Neural cell (in vitro differentiated cells): ENCODE measurements at regions not wholly inside any gene's neighbourhood (a gene's known extent, or its start where the extent isn't known, plus 50 kb on each side); places are given as distances from the start of the nearest gene placed in this dataset.

Source experiments
- H2AFZ ChIP-seq: fragments of 200-600, 300-800 bp; sonication (generic), shearing (Covaris generic); 2 replicates; pipeline ENCODE4 v1.6.0; 2014; ENCODE audit warnings: low read depth, mild to moderate bottlenecking, antibody characterized with exemption, low read length, moderate library complexity
- H3F3A ChIP-seq: fragments of 200-600 bp; shearing (Covaris generic); 2 replicates; pipeline ENCODE4 v1.6.1; 2016; ENCODE audit warnings: mild to moderate bottlenecking, moderate library complexity, mixed read lengths, antibody characterized with exemption, low read length; ENCODE audit not compliant: insufficient read depth, poor library complexity, severe bottlenecking
- H3K27ac ChIP-seq: fragments of 200-600, 300-800 bp; sonication (generic), shearing (Covaris generic); 2 replicates; pipeline ENCODE4 v1.5.1; 2014; ENCODE audit warnings: mild to moderate bottlenecking, low read length, moderate library complexity
- H3K27me3 ChIP-seq: fragments of 300-800, 200-600 bp; sonication (generic), shearing (Covaris generic); 2 replicates; pipeline ENCODE4 v1.6.0; 2014; ENCODE audit warnings: mild to moderate bottlenecking, low read depth, low read length, moderate library complexity; ENCODE audit not compliant: insufficient read depth
- H3K36me3 ChIP-seq: fragments of 300-800, 200-600 bp; sonication (generic), shearing (Covaris generic); 2 replicates; pipeline ENCODE4 v1.5.1; 2014; ENCODE audit warnings: mild to moderate bottlenecking, antibody characterized with exemption, low read length, moderate library complexity; ENCODE audit not compliant: insufficient read depth
- H3K4me2 ChIP-seq: fragments of 300-800, 200-600 bp; sonication (generic), shearing (Covaris generic); 2 replicates; pipeline ENCODE4 v1.6.0; 2014; ENCODE audit warnings: mild to moderate bottlenecking, low read length
- H3K4me3 ChIP-seq: fragments of 300-800, 200-600 bp; sonication (generic), shearing (Covaris generic); 2 replicates; pipeline ENCODE4 v1.5.1; 2014; ENCODE audit warnings: mild to moderate bottlenecking, low read length, moderate library complexity
- H3K79me2 ChIP-seq: fragments of 200-600 bp; shearing (Covaris generic); replicated peaks from 2 replicates; pipeline ENCODE4 v1.6.0; 2014; ENCODE audit warnings: mild to moderate bottlenecking, low read length, moderate library complexity; ENCODE audit not compliant: insufficient read depth
- H3K9ac ChIP-seq: fragments of 300-800, 200-600 bp; sonication (generic), shearing (Covaris generic); 2 replicates; pipeline ENCODE4 v1.6.1; 2016; ENCODE audit warnings: mild to moderate bottlenecking, low read length, mixed read lengths
- H3K9me2 ChIP-seq: fragments of 200-600 bp; shearing (Covaris generic); 2 replicates; pipeline ENCODE4 v1.6.1; 2016; ENCODE audit warnings: mild to moderate bottlenecking, low read length, mixed read lengths; ENCODE audit not compliant: insufficient read depth
- H3K9me3 ChIP-seq: fragments of 200-600, 300-800 bp; sonication (generic), shearing (Covaris generic); 2 replicates; pipeline ENCODE4 v1.6.1; 2016; ENCODE audit warnings: mild to moderate bottlenecking, mixed run types, low read length, moderate library complexity, mixed read lengths
- H4K20me1 ChIP-seq: fragments of 200-600 bp; shearing (Covaris generic); 2 replicates; pipeline ENCODE4 v1.6.1; 2016; ENCODE audit warnings: mild to moderate bottlenecking, mixed run types; ENCODE audit not compliant: insufficient read depth
- EP300 ChIP-seq: fragments of 450-650 bp; conservative IDR thresholded peaks from 2 replicates; pipeline ENCODE4 v1.6.1; 2014; ENCODE audit warnings: antibody characterized with exemption, mild to moderate bottlenecking, moderate library complexity; ENCODE audit not compliant: poor library complexity, severe bottlenecking
- EZH2 ChIP-seq: fragments of 200-600, 300-800 bp; shearing (Covaris generic), sonication (generic); IDR thresholded peaks from 2 replicates; pipeline ENCODE4 v1.6.1; 2014; ENCODE audit warnings: antibody characterized with exemption, low read length, borderline replicate concordance, mild to moderate bottlenecking; ENCODE audit not compliant: insufficient read depth, poor library complexity, severe bottlenecking
- MXI1 ChIP-seq: fragments of 450-650 bp; conservative IDR thresholded peaks from 2 replicates; pipeline ENCODE4 v1.6.1; 2014; ENCODE audit warnings: antibody characterized with exemption, mild to moderate bottlenecking; ENCODE audit not compliant: poor library complexity, severe bottlenecking
- POLR2AphosphoS5 ChIP-seq: IDR thresholded peaks from 2 replicates; pipeline ENCODE4 v1.6.1; 2012
- RAD21 ChIP-seq: fragments of 450-650 bp; conservative IDR thresholded peaks from 2 replicates; pipeline ENCODE4 v1.6.1; 2014; ENCODE audit warnings: antibody characterized with exemption, mild to moderate bottlenecking, moderate library complexity
- SMC3 ChIP-seq: fragments of 450-650 bp; conservative IDR thresholded peaks from 2 replicates; pipeline ENCODE4 v1.6.1; 2014; ENCODE audit warnings: antibody characterized with exemption, mild to moderate bottlenecking, moderate library complexity; ENCODE audit not compliant: poor library complexity
- TAF1 ChIP-seq: IDR thresholded peaks from 2 replicates; pipeline ENCODE4 v1.6.1; 2012; ENCODE audit warnings: low read depth
- TF ChIP-seq, protein P1 (sequence below): fragments of 450-650 bp; IDR thresholded peaks from 2 replicates; pipeline ENCODE4 v1.5.1; 2014; ENCODE audit warnings: antibody characterized with exemption, mild to moderate bottlenecking, moderate library complexity; ENCODE audit not compliant: poor library complexity, severe bottlenecking
- TF ChIP-seq, protein P2 (sequence below): IDR thresholded peaks from 2 replicates; pipeline ENCODE4 v1.6.1; 2012; ENCODE audit warnings: borderline replicate concordance

GRCh38 chr16:77650761-77651160 is 71.6 kb upstream of the NUDT7 start:
- TF ChIP-seq TAF1 = no peak
- no peak for TF ChIP-seq POLR2AphosphoS5
- no peak for TF ChIP-seq MXI1
- TF ChIP-seq, protein P1, sequence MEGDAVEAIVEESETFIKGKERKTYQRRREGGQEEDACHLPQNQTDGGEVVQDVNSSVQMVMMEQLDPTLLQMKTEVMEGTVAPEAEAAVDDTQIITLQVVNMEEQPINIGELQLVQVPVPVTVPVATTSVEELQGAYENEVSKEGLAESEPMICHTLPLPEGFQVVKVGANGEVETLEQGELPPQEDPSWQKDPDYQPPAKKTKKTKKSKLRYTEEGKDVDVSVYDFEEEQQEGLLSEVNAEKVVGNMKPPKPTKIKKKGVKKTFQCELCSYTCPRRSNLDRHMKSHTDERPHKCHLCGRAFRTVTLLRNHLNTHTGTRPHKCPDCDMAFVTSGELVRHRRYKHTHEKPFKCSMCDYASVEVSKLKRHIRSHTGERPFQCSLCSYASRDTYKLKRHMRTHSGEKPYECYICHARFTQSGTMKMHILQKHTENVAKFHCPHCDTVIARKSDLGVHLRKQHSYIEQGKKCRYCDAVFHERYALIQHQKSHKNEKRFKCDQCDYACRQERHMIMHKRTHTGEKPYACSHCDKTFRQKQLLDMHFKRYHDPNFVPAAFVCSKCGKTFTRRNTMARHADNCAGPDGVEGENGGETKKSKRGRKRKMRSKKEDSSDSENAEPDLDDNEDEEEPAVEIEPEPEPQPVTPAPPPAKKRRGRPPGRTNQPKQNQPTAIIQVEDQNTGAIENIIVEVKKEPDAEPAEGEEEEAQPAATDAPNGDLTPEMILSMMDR = no peak
- TF ChIP-seq, protein P2, sequence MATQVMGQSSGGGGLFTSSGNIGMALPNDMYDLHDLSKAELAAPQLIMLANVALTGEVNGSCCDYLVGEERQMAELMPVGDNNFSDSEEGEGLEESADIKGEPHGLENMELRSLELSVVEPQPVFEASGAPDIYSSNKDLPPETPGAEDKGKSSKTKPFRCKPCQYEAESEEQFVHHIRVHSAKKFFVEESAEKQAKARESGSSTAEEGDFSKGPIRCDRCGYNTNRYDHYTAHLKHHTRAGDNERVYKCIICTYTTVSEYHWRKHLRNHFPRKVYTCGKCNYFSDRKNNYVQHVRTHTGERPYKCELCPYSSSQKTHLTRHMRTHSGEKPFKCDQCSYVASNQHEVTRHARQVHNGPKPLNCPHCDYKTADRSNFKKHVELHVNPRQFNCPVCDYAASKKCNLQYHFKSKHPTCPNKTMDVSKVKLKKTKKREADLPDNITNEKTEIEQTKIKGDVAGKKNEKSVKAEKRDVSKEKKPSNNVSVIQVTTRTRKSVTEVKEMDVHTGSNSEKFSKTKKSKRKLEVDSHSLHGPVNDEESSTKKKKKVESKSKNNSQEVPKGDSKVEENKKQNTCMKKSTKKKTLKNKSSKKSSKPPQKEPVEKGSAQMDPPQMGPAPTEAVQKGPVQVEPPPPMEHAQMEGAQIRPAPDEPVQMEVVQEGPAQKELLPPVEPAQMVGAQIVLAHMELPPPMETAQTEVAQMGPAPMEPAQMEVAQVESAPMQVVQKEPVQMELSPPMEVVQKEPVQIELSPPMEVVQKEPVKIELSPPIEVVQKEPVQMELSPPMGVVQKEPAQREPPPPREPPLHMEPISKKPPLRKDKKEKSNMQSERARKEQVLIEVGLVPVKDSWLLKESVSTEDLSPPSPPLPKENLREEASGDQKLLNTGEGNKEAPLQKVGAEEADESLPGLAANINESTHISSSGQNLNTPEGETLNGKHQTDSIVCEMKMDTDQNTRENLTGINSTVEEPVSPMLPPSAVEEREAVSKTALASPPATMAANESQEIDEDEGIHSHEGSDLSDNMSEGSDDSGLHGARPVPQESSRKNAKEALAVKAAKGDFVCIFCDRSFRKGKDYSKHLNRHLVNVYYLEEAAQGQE = no peak
- no peak for TF ChIP-seq EZH2
- no peak for TF ChIP-seq SMC3
- no peak for TF ChIP-seq RAD21
- no peak for TF ChIP-seq EP300
- Histone ChIP-seq H3K36me3 (no peaks in the 10 kb centered on the region), H3F3A (no peaks in the 10 kb centered on the region), H3K27ac (no peak overlapping the region), H2AFZ (no peak overlapping the region), H3K79me2 (no peaks in the 10 kb centered on the region), H3K4me2 (no peak overlapping the region), H4K20me1 (no peaks in the 10 kb centered on the region), H3K27me3 (no peaks in the 10 kb centered on the region), H3K9me2 (no peaks in the 10 kb centered on the region), H3K9ac (no peak overlapping the region), H3K4me3 (no peak overlapping the region), H3K9me3 (no peaks in the 10 kb centered on the region)

DNA sequence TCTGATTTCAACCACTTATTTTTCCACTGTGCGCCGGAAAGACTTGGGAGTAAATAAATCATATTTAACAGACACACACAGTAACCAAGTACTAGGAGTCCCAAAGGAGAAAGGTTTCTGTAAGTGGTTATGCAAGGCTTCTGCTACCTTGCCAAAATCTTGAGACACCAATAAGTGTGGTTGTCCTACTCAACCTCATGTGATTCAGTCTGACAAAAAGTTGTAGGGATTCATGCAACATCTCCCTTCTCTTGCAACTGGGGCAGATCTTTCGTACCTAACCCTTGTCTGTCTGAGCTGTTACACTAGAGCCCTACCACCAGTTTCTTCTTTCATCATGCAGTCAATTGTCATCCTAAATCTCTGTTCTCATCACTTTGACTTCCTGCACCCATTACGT is 69.9 kb upstream of the NUDT7 start:
- TF ChIP-seq EP300 (no peak), POLR2AphosphoS5 (no peak), SMC3 (no peak)
- TF ChIP-seq, protein P2 = no peak
- H3K79me2 ChIP-seq = no peaks in the 10 kb centered on the region

More for the DNA sequence above, 69.9 kb upstream of the NUDT7 start:
- H3K27ac ChIP-seq = no peak overlapping the region
- H3K9me3 ChIP-seq = no peaks in the 10 kb centered on the region
- no peaks in the 10 kb centered on the region for H3K9me2 ChIP-seq
- no peak overlapping the region for H2AFZ ChIP-seq
- H3K4me2 ChIP-seq = no peak overlapping the region
- H3F3A ChIP-seq = no peaks in the 10 kb centered on the region
- H3K36me3 ChIP-seq = no peaks in the 10 kb centered on the region
- H3K9ac ChIP-seq = no peak overlapping the region
- no peaks in the 10 kb centered on the region for H4K20me1 ChIP-seq
- H3K4me3 ChIP-seq = no peak overlapping the region
- no peaks in the 10 kb centered on the region for H3K27me3 ChIP-seq
